Panc1 (cell line): ENCODE measurements at regions not wholly inside any gene's neighbourhood (a gene's known extent, or its start where the extent isn't known, plus 50 kb on each side); places are given as distances from the start of the nearest gene placed in this dataset.

Source experiments
- ATAC-seq: fragments of 200-7000 bp; cut with Tn5 transposase; 2 replicates; pipeline ENCODE4 v1.9.1; 2020; ENCODE audit warnings: mild to moderate bottlenecking, moderate library complexity
- BruUV-seq: library from RNA; stranded (reverse); fragments of 400-500 nt; replicated peaks from 2 replicates; lab custom pipeline; 2021; lab: Mats Ljungman, UMichigan
- CTCF ChIA-PET: fragments of 300-600 bp; sonication (Branson Sonifier 250); formaldehyde crosslinking; loops from one replicate; lab custom pipeline; 2022; ENCODE audit warnings: antibody characterized with exemption; lab: Charles Lee
- POLR2A ChIA-PET: fragments of 300-600 bp; sonication (Branson Sonifier 250); formaldehyde crosslinking; loops from one replicate; lab custom pipeline; 2022; ENCODE audit warnings: antibody characterized with exemption; lab: Charles Lee
- DNase-seq: peaks from one replicate; pipeline ENCODE4 v3.0.0-alpha.2; 2010; ENCODE audit warnings: low read depth, low spot score
- H3K27ac ChIP-seq: 2 replicates; pipeline ENCODE4 v1.5.1; 2011; ENCODE audit warnings: mild to moderate bottlenecking, low read length, inconsistent platforms
- H3K27me3 ChIP-seq: fragments of 200-500 bp; sonication (Bioruptor generic); 2 replicates; pipeline ENCODE4 v1.6.0; 2014; ENCODE audit warnings: low read length, inconsistent platforms; ENCODE audit not compliant: control insufficient read depth, insufficient read depth
- H3K36me3 ChIP-seq: fragments of 200-500 bp; sonication (Bioruptor generic); 2 replicates; pipeline ENCODE4 v1.5.1; 2014; ENCODE audit warnings: inconsistent platforms, mild to moderate bottlenecking, low read length, moderate library complexity; ENCODE audit not compliant: control insufficient read depth, insufficient read depth
- H3K4me1 ChIP-seq: 2 replicates; pipeline ENCODE4 v1.5.1; 2011; ENCODE audit warnings: inconsistent platforms, mild to moderate bottlenecking, low read length, moderate library complexity; ENCODE audit not compliant: control insufficient read depth, insufficient read depth
- H3K4me3 ChIP-seq, 2 experiments: 2 replicates each; pipeline ENCODE4 v1.5.1; 2011 to 2012; ENCODE audit warnings: low read depth in 2 of 2, low read length in 2 of 2, mild to moderate bottlenecking in 2 of 2, inconsistent platforms in 1 of 2, moderate library complexity in 1 of 2
- H3K9me3 ChIP-seq: fragments of 200-500 bp; sonication (Bioruptor generic); 2 replicates; pipeline ENCODE4 v1.5.1; 2014; ENCODE audit warnings: low read depth, mild to moderate bottlenecking, inconsistent platforms, low read length, moderate library complexity; ENCODE audit not compliant: control insufficient read depth, insufficient read depth
- CTCF ChIP-seq: fragments of 450-650 bp; IDR thresholded peaks from 2 replicates; pipeline ENCODE4 v1.5.1; 2017; ENCODE audit warnings: mild to moderate bottlenecking
- POLR2AphosphoS5 ChIP-seq: IDR thresholded peaks from 2 replicates; pipeline ENCODE4 v1.6.1; 2012; ENCODE audit warnings: mild to moderate bottlenecking, low read depth, low read length, moderate library complexity
- REST ChIP-seq, 2 experiments: IDR thresholded peaks; 2 replicates each; pipeline ENCODE4 v1.6.1; 2011 to 2012; ENCODE audit warnings: low read depth in 2 of 2, control low read depth in 1 of 2, low read length in 1 of 2, mild to moderate bottlenecking in 1 of 2, moderate library complexity in 1 of 2; ENCODE audit not compliant: insufficient read depth in 1 of 2
- SIN3A ChIP-seq: IDR thresholded peaks from 2 replicates; pipeline ENCODE4 v1.6.1; 2012; ENCODE audit warnings: low read depth, mild to moderate bottlenecking, low read length, moderate library complexity, borderline replicate concordance; ENCODE audit not compliant: insufficient read depth
- TCF7L2 ChIP-seq: IDR thresholded peaks from 2 replicates; pipeline ENCODE4 v1.6.1; 2011; ENCODE audit warnings: mild to moderate bottlenecking, low read depth, low read length, inconsistent platforms
- in situ Hi-C: cut with HindIII; loops from 2 replicates; pipeline ENCODE4 v1.10.0; 2016; ENCODE audit warnings: low sequenced_read_pairs, low pct_unique_long_range_greater_than_20kb
- intact Hi-C: fragments of 100-400 bp; cut with micrococcal nuclease; formaldehyde crosslinking; loops from one replicate; pipeline ENCODE4 v1.10.0; 2022; ENCODE audit not compliant: unreplicated experiment

GRCh38 chr4:184937030-184937710, 81.1 kb upstream of the HELT start:
- POLR2A ChIA-PET: no interaction called here
- ATAC-seq: no peak
- Histone ChIP-seq H3K9me3 (no peaks in the 10 kb centered on the region), H3K27ac (no peak overlapping the region), H3K36me3 (no peaks in the 10 kb centered on the region), H3K27me3 (peaks cover 3% of the 10 kb centered on the region; the same call in 1 of the 2 replicates), H3K4me3 (no peak overlapping the region), H3K4me1 (no peaks in the 10 kb centered on the region)
- BruUV-seq: no TSS peak
- in situ Hi-C loops (no loop called here), intact Hi-C loops (no loop called here)
- CTCF ChIA-PET: interaction anchor here (0.7 kb wide), 1 partner anchor 66 kb away, joined by 7 read pairs; no protein-coding TSS in a partner anchor
- TF ChIP-seq TCF7L2 (no peak), POLR2AphosphoS5 (no peak), CTCF (no peak), SIN3A (no peak), REST (IDR thresholded peaks at IDR 0.05; ENCODE audit: insufficient read depth in 1 of 2, low read depth in 2 of 2, low read length in 1 of 2) (no peak)
- DNase-seq: no peak

GRCh38 chr4:184937745-184938144, 80.5 kb upstream of the HELT start:
- no peak for TF ChIP-seq SIN3A
- TF ChIP-seq TCF7L2: no peak
- TF ChIP-seq POLR2AphosphoS5: no peak
- TF ChIP-seq CTCF: no peak
- TF ChIP-seq REST (IDR thresholded peaks at IDR 0.05; ENCODE audit: insufficient read depth in 1 of 2, low read depth in 2 of 2, low read length in 1 of 2): no peak

More at GRCh38 chr4:184937745-184938144, 80.5 kb upstream of the HELT start:
- H3K36me3 ChIP-seq: no peaks in the 10 kb centered on the region
- no peak overlapping the region for H3K4me3 ChIP-seq
- intact Hi-C loops (no loop called here), in situ Hi-C loops (no loop called here)
- H3K9me3 ChIP-seq: no peaks in the 10 kb centered on the region
- ChIA-PET POLR2A (no interaction called here), CTCF (no interaction called here)
- no peak for ATAC-seq
- no peak overlapping the region for H3K27ac ChIP-seq
- H3K27me3 ChIP-seq: peaks cover 3% of the 10 kb centered on the region; the same call in 1 of the 2 replicates
- no peaks in the 10 kb centered on the region for H3K4me1 ChIP-seq
- no TSS peak for BruUV-seq
- DNase-seq: no peak
